Endodermal cell (in vitro differentiated cells): ENCODE measurements at regions not wholly inside any gene's neighbourhood (a gene's known extent, or its start where the extent isn't known, plus 50 kb on each side); places are given as distances from the start of the nearest gene placed in this dataset.

Source experiments
- DNase-seq: peaks from one replicate; pipeline ENCODE4 v3.0.0-alpha.2; 2017
- H3K27ac ChIP-seq: 2 replicates; pipeline ENCODE4 v1.5.1; 2013; ENCODE audit warnings: mild to moderate bottlenecking, low read depth, low read length, moderate library complexity
- H3K27me3 ChIP-seq: 2 replicates; pipeline ENCODE4 v1.6.1; 2013; ENCODE audit warnings: mild to moderate bottlenecking, low read length, moderate library complexity; ENCODE audit not compliant: insufficient read depth, control insufficient read depth, poor library complexity, severe bottlenecking
- H3K36me3 ChIP-seq: 2 replicates; pipeline ENCODE4 v1.7.0; 2013; ENCODE audit warnings: mild to moderate bottlenecking, low read length, moderate library complexity; ENCODE audit not compliant: control insufficient read depth, insufficient read depth
- H3K4me1 ChIP-seq: one replicate; pipeline ENCODE4 v1.7.0; 2013; ENCODE audit warnings: low read length; ENCODE audit not compliant: control insufficient read depth, insufficient read depth
- H3K4me3 ChIP-seq: 2 replicates; pipeline ENCODE4 v1.5.1; 2013; ENCODE audit warnings: mild to moderate bottlenecking, low read length, moderate library complexity
- H3K9ac ChIP-seq: 2 replicates; pipeline ENCODE4 v1.6.1; 2013; ENCODE audit warnings: mild to moderate bottlenecking, low read length, moderate library complexity; ENCODE audit not compliant: poor library complexity, severe bottlenecking; ENCODE audit errors: extremely low read depth
- H3K9me3 ChIP-seq: 2 replicates; pipeline ENCODE4 v1.6.1; 2013; ENCODE audit warnings: mild to moderate bottlenecking, low read length, moderate library complexity; ENCODE audit not compliant: control insufficient read depth
- H3K27ac Mint-ChIP-seq: 2 replicates; pipeline ENCODE4 v1.8.0; 2020; ENCODE audit warnings: mixed read lengths
- H3K27me3 Mint-ChIP-seq: 2 replicates; pipeline ENCODE4 v1.8.0; 2021; ENCODE audit warnings: mild to moderate bottlenecking, mixed read lengths; ENCODE audit not compliant: insufficient read depth
- H3K36me3 Mint-ChIP-seq: 2 replicates; pipeline ENCODE4 v1.8.0; 2020; ENCODE audit warnings: low read depth, mixed read lengths
- H3K4me1 Mint-ChIP-seq: 2 replicates; pipeline ENCODE4 v1.8.0; 2020; ENCODE audit warnings: mixed read lengths
- H3K4me3 Mint-ChIP-seq: 2 replicates; pipeline ENCODE4 v1.8.0; 2020; ENCODE audit warnings: mild to moderate bottlenecking, moderate library complexity, mixed read lengths
- H3K9me3 Mint-ChIP-seq: 2 replicates; pipeline ENCODE4 v1.8.0; 2020; ENCODE audit warnings: mild to moderate bottlenecking, mixed read lengths
- CTCF ChIP-seq: fragments of 200-600 bp; sonication (generic); conservative IDR thresholded peaks from 2 replicates; pipeline ENCODE4 v1.5.0; 2021; ENCODE audit warnings: antibody characterized with exemption, mild to moderate bottlenecking
- WGBS, 2 experiments: methylation state at CpG; one replicate each; pipeline versions ENCODE4 v1.1.5 to v1.1.7; 2013; ENCODE audit warnings: missing lambda C conversion rate in 2 of 2, mixed read lengths in 1 of 2; ENCODE audit not compliant: insufficient coverage in 1 of 2, insufficient read length in 1 of 2; 5-methylcytosine and 5-hydroxymethylcytosine counted together

DNA sequence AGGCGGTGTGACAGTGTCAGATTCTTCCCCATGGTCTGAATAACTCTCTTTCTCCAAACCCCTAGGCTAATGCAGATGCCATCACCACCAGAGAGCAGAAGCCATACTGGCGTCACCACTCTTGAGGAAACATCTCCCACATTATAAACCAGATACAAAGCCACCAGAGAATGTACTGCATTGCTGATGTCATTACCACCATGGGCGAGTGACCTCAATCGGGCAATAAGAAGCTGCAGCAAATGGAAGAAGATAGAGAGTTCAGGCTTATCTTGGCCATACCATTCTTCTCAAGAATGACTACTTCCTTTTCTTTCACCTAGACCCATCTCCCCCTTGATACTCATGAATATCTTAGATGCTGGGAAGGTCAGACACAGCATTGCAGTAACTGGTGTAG is 1157.2 kb downstream of the TMEM121 start:
- no peak overlapping the region for H3K27ac Mint-ChIP-seq
- H3K27me3 ChIP-seq = no peaks in the 10 kb centered on the region
- TF ChIP-seq CTCF = no peak
- peaks cover 83% of the 10 kb centered on the region for H3K9me3 ChIP-seq
- no peak overlapping the region for H3K27ac ChIP-seq
- H3K4me1 ChIP-seq = no peaks in the 10 kb centered on the region
- no peaks in the 10 kb centered on the region for H3K36me3 ChIP-seq
- peaks cover 88% of the 10 kb centered on the region for H3K9me3 Mint-ChIP-seq
- no peaks in the 10 kb centered on the region for H3K36me3 Mint-ChIP-seq
- no peak overlapping the region for H3K9ac ChIP-seq
- 50 to 70% methylated on average over 2 to 4 of the region's 4 CpGs for WGBS, 2 experiments
- H3K4me1 Mint-ChIP-seq = no peaks in the 10 kb centered on the region
- H3K4me3 ChIP-seq = no peak overlapping the region
- no peaks in the 10 kb centered on the region for H3K27me3 Mint-ChIP-seq
- no peak for DNase-seq
- H3K4me3 Mint-ChIP-seq = no peak overlapping the region

DNA sequence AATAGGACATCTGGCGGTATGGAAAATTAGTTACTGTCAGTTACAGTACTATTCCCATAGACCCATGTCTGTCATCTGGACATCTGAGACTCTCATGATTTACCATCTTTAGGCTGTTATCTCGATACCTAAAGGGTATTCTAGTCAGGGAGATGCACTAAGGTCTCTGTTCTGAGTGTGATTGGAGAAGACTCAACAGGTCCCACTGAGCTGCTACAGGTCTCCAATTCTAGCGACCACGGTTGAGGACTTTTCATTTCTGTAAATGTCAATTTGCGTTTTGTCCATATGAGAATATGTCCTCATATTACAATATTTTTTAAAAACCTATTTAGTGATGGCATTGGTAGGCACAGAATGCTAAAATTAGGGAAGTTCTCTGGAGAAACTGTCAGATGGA is 1160.2 kb downstream of the TMEM121 start:
- 75 to 76% methylated on average over 2 to 4 of the region's 5 CpGs for WGBS, 2 experiments
- Mint-ChIP-seq H3K36me3 (no peaks in the 10 kb centered on the region), H3K27ac (no peak overlapping the region), H3K4me1 (no peaks in the 10 kb centered on the region), H3K27me3 (no peaks in the 10 kb centered on the region), H3K9me3 (peaks cover 82% of the 10 kb centered on the region), H3K4me3 (no peak overlapping the region)
- H3K4me1 ChIP-seq = no peaks in the 10 kb centered on the region
- no peak for DNase-seq
- H3K27me3 ChIP-seq = no peaks in the 10 kb centered on the region
- no peak for TF ChIP-seq CTCF
- no peak overlapping the region for H3K27ac ChIP-seq
- H3K9ac ChIP-seq = no peak overlapping the region
- H3K9me3 ChIP-seq = peaks cover 83% of the 10 kb centered on the region
- no peaks in the 10 kb centered on the region for H3K36me3 ChIP-seq
- H3K4me3 ChIP-seq = peak overlapping the region; percentile 64

DNA sequence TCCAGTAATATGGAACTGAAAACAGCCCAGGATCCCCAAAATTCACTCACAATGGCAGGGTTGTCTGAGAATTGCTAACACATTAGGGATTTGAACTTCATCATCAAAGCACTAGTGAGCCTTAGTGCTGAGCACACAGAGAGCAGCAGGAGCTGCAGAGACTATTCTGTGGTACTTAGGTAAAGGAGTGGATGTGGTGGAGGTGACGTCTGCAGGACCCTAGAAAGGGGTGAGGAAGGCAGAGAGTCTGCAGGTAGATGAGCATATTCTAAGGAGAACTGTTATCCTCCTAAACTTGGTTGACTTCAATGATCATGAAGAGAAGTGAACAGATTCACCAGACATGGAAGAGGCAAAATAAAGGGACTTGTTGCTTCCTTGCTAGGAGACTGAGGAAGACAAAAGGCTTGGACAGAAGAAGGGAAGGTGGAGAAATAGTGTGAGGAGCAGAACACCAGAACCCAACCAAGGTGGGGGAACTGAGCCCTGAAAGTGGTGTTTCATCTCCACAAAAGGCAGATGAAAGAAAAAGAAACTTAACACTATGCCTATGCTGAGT is 1164.0 kb downstream of the TMEM121 start:
- no peaks in the 10 kb centered on the region for H3K4me1 Mint-ChIP-seq
- Histone ChIP-seq H3K9me3 (peaks cover 56% of the 10 kb centered on the region), H3K9ac (no peak overlapping the region), H3K4me1 (no peaks in the 10 kb centered on the region), H3K36me3 (no peaks in the 10 kb centered on the region), H3K27me3 (no peaks in the 10 kb centered on the region), H3K4me3 (no peak overlapping the region), H3K27ac (no peak overlapping the region)
- H3K9me3 Mint-ChIP-seq = peaks cover 77% of the 10 kb centered on the region
- no peak for DNase-seq
- 60 to 61% methylated on average over 1 of the region's 1 CpG for WGBS, 2 experiments
- H3K36me3 Mint-ChIP-seq = no peaks in the 10 kb centered on the region
- no peak overlapping the region for H3K27ac Mint-ChIP-seq
- no peak overlapping the region for H3K4me3 Mint-ChIP-seq
- no peak for TF ChIP-seq CTCF
- H3K27me3 Mint-ChIP-seq = no peaks in the 10 kb centered on the region
